BJ (cell line): ENCODE measurements at regions not wholly inside any gene's neighbourhood (a gene's known extent, or its start where the extent isn't known, plus 50 kb on each side); places are given as distances from the start of the nearest gene placed in this dataset.

ENCODE experiments used
- CTCF ChIA-PET: fragments of 350-600 bp; formaldehyde crosslinking; extraction: SDS; loops from one replicate; lab custom pipeline; 2021; ENCODE audit warnings: antibody characterized with exemption, inconsistent platforms; lab: Yijun Ruan, JAX
- POLR2A ChIA-PET: fragments of 300-600 bp; sonication (Branson Sonifier 250); formaldehyde crosslinking; extraction: SDS; loops from one replicate; lab custom pipeline; 2021; ENCODE audit warnings: antibody characterized with exemption; lab: Charles Lee
- DNase-seq: peaks from one replicate; pipeline ENCODE4 v3.0.0-alpha.2; 2011; ENCODE audit warnings: low read depth
- H3K27me3 ChIP-seq: 2 replicates; pipeline ENCODE4 v1.6.0; 2011; ENCODE audit warnings: low read length; ENCODE audit not compliant: control insufficient read depth, insufficient read depth
- H3K36me3 ChIP-seq: 2 replicates; pipeline ENCODE4 v1.5.1; 2011; ENCODE audit warnings: low read length; ENCODE audit not compliant: control insufficient read depth, insufficient read depth
- H3K4me3 ChIP-seq: 2 replicates; pipeline ENCODE4 v1.5.1; 2011; ENCODE audit warnings: low read depth, mild to moderate bottlenecking, control low read depth, low read length
- TF ChIP-seq, protein P1 (sequence below): IDR thresholded peaks from 2 replicates; pipeline ENCODE4 v1.5.1; 2011; ENCODE audit warnings: low read depth, mild to moderate bottlenecking, control low read depth, inconsistent platforms, low read length, moderate library complexity; ENCODE audit not compliant: insufficient read depth

DNA sequence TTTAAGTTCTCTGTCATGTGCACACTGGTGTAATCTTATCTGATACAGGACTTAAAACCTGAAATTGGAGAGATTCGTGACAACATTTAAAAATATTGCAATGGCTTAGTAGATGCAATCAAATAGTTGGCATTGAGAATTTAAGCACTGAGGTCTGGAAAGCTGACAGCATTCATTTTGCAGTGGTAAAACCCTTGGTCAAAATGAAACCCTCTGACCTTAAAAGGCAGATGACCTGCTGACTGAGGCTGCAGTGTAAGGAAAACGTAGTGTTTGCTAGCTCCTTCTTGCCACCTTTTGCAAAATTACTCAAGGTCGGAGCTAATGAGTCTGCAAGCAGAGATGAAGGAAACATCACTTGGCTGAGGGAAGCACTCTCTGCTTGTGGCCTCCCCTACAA is 150.6 kb downstream of the KCTD12 start:
- Histone ChIP-seq H3K36me3 (no peaks in the 10 kb centered on the region), H3K4me3 (no peak overlapping the region), H3K27me3 (no peaks in the 10 kb centered on the region)
- DNase-seq: no peak
- CTCF ChIA-PET: no interaction called here
- TF ChIP-seq, protein P1, sequence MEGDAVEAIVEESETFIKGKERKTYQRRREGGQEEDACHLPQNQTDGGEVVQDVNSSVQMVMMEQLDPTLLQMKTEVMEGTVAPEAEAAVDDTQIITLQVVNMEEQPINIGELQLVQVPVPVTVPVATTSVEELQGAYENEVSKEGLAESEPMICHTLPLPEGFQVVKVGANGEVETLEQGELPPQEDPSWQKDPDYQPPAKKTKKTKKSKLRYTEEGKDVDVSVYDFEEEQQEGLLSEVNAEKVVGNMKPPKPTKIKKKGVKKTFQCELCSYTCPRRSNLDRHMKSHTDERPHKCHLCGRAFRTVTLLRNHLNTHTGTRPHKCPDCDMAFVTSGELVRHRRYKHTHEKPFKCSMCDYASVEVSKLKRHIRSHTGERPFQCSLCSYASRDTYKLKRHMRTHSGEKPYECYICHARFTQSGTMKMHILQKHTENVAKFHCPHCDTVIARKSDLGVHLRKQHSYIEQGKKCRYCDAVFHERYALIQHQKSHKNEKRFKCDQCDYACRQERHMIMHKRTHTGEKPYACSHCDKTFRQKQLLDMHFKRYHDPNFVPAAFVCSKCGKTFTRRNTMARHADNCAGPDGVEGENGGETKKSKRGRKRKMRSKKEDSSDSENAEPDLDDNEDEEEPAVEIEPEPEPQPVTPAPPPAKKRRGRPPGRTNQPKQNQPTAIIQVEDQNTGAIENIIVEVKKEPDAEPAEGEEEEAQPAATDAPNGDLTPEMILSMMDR: no peak
- POLR2A ChIA-PET: no interaction called here

DNA sequence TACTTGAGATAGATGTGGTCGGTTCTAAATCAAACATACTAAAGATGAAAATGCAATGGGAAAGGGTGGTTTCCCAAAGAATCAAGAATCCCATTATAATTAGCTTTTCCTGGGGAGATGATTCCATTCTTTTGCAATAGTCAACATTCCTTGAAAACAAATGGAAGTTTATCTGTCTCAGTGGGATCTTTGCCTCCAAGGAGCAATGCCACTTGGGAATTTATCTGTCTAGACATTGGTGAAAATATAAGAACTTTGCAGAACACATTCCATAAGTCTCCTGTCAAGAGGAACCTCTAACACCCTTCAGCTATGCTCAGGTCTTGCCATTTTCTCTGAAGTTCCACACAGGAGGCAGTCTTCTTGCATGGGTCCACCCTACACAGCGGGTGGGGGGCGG is 152.5 kb downstream of the KCTD12 start:
- Histone ChIP-seq H3K27me3 (no peaks in the 10 kb centered on the region), H3K4me3 (no peak overlapping the region), H3K36me3 (no peaks in the 10 kb centered on the region)
- ChIA-PET POLR2A (no interaction called here), CTCF (interaction anchor here (1.3 kb wide), 1 partner anchor 66 kb away, joined by 3 read pairs; no protein-coding TSS in a partner anchor)
- no peak for DNase-seq
- TF ChIP-seq, protein P1: no peak

DNA sequence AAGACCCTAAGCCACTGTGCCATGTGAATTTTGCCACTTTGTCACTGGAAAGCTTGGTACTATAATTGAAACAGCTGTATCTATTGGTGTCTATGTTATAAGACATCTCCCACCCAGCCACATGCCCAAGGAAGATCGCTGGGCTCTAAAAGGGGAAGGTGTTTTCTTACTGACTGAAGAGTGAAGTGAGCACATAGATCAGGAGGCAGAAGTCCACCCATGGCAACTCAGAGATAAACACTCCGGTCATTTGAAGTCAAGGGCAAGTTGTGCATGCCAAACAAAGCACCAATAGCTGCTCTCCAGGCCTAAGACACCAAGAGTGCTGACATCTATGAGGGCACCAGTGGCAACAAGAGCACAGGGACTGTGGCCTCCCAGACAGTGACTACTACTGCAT is 153.8 kb downstream of the KCTD12 start:
- no peak for DNase-seq
- H3K27me3 ChIP-seq: no peaks in the 10 kb centered on the region
- TF ChIP-seq, protein P1: no peak
- no peaks in the 10 kb centered on the region for H3K36me3 ChIP-seq
- H3K4me3 ChIP-seq: no peak overlapping the region
- ChIA-PET POLR2A (no interaction called here), CTCF (interaction anchor here (1.3 kb wide), 1 partner anchor 64 kb away, joined by 3 read pairs; no protein-coding TSS in a partner anchor)

DNA sequence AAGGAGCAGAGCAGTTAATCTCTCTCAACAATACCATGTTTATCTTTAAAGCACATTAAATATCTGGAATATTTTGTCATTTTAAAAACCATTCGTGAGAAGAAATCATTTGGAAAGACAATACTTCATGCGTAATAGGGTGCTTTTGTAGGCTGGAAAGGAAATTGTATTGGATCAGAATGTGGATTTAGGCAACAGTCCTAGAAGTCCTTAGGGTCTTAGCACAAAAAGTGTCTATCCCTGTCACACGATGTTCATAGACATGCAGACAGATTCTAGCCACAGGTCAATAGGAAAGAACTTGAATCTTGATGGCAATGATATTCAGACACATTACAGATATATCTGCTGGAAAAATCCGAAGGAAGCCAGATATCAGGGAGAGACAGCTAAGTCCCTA is 156.0 kb downstream of the KCTD12 start:
- H3K4me3 ChIP-seq: no peak overlapping the region
- no peak for DNase-seq
- TF ChIP-seq, protein P1: no peak
- ChIA-PET CTCF (interaction anchor here (0.9 to 1.0 kb wide), 2 partner anchors 12 to 62 kb away, joined by 3 read pairs; no protein-coding TSS in a partner anchor), POLR2A (no interaction called here)
- H3K36me3 ChIP-seq: no peaks in the 10 kb centered on the region
- H3K27me3 ChIP-seq: no peaks in the 10 kb centered on the region

DNA sequence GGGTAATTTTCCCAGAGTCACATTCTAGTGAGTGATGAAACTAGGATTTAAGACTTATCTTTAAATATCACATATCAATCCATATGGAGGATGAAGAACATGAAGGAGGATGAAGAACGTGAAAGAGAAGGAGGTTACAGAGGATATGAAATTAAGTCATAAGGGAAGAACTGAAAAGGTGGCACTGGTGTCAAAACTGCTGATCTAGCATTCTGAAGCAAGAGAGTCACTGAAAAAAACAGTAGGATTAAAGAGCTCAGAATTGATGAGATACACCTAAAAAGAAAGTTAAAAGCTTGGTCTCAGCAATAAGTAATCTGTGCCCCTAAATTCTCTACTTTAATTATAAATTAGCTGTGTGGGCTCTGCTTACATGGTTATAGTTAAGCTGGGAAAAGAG is 156.5 kb downstream of the KCTD12 start:
- CTCF ChIA-PET: no interaction called here
- Histone ChIP-seq H3K4me3 (no peak overlapping the region), H3K36me3 (no peaks in the 10 kb centered on the region), H3K27me3 (no peaks in the 10 kb centered on the region)
- DNase-seq: no peak
- TF ChIP-seq, protein P1: no peak
- POLR2A ChIA-PET: no interaction called here
